Neural cell (in vitro differentiated cells): ENCODE measurements at regions not wholly inside any gene's neighbourhood (a gene's known extent, or its start where the extent isn't known, plus 50 kb on each side); places are given as distances from the start of the nearest gene placed in this dataset.
"Not testable (repeated sequence)": the region's sequence is repeated elsewhere in the genome, so short reads cannot be mapped to it uniquely, and the experiment has no call there.

Experiments used
- H2AFZ ChIP-seq: fragments of 200-600, 300-800 bp; sonication (generic), shearing (Covaris generic); 2 replicates; pipeline ENCODE4 v1.6.0; 2014; ENCODE audit warnings: low read depth, mild to moderate bottlenecking, antibody characterized with exemption, low read length, moderate library complexity
- H3F3A ChIP-seq: fragments of 200-600 bp; shearing (Covaris generic); 2 replicates; pipeline ENCODE4 v1.6.1; 2016; ENCODE audit warnings: mild to moderate bottlenecking, moderate library complexity, mixed read lengths, antibody characterized with exemption, low read length; ENCODE audit not compliant: insufficient read depth, poor library complexity, severe bottlenecking
- H3K27ac ChIP-seq: fragments of 200-600, 300-800 bp; sonication (generic), shearing (Covaris generic); 2 replicates; pipeline ENCODE4 v1.5.1; 2014; ENCODE audit warnings: mild to moderate bottlenecking, low read length, moderate library complexity
- H3K27me3 ChIP-seq: fragments of 300-800, 200-600 bp; sonication (generic), shearing (Covaris generic); 2 replicates; pipeline ENCODE4 v1.6.0; 2014; ENCODE audit warnings: mild to moderate bottlenecking, low read depth, low read length, moderate library complexity; ENCODE audit not compliant: insufficient read depth
- H3K36me3 ChIP-seq: fragments of 300-800, 200-600 bp; sonication (generic), shearing (Covaris generic); 2 replicates; pipeline ENCODE4 v1.5.1; 2014; ENCODE audit warnings: mild to moderate bottlenecking, antibody characterized with exemption, low read length, moderate library complexity; ENCODE audit not compliant: insufficient read depth
- H3K4me2 ChIP-seq: fragments of 300-800, 200-600 bp; sonication (generic), shearing (Covaris generic); 2 replicates; pipeline ENCODE4 v1.6.0; 2014; ENCODE audit warnings: mild to moderate bottlenecking, low read length
- H3K4me3 ChIP-seq: fragments of 300-800, 200-600 bp; sonication (generic), shearing (Covaris generic); 2 replicates; pipeline ENCODE4 v1.5.1; 2014; ENCODE audit warnings: mild to moderate bottlenecking, low read length, moderate library complexity
- H3K79me2 ChIP-seq: fragments of 200-600 bp; shearing (Covaris generic); replicated peaks from 2 replicates; pipeline ENCODE4 v1.6.0; 2014; ENCODE audit warnings: mild to moderate bottlenecking, low read length, moderate library complexity; ENCODE audit not compliant: insufficient read depth
- H3K9ac ChIP-seq: fragments of 300-800, 200-600 bp; sonication (generic), shearing (Covaris generic); 2 replicates; pipeline ENCODE4 v1.6.1; 2016; ENCODE audit warnings: mild to moderate bottlenecking, low read length, mixed read lengths
- H3K9me2 ChIP-seq: fragments of 200-600 bp; shearing (Covaris generic); 2 replicates; pipeline ENCODE4 v1.6.1; 2016; ENCODE audit warnings: mild to moderate bottlenecking, low read length, mixed read lengths; ENCODE audit not compliant: insufficient read depth
- H3K9me3 ChIP-seq: fragments of 200-600, 300-800 bp; sonication (generic), shearing (Covaris generic); 2 replicates; pipeline ENCODE4 v1.6.1; 2016; ENCODE audit warnings: mild to moderate bottlenecking, mixed run types, low read length, moderate library complexity, mixed read lengths
- H4K20me1 ChIP-seq: fragments of 200-600 bp; shearing (Covaris generic); 2 replicates; pipeline ENCODE4 v1.6.1; 2016; ENCODE audit warnings: mild to moderate bottlenecking, mixed run types; ENCODE audit not compliant: insufficient read depth
- EP300 ChIP-seq: fragments of 450-650 bp; conservative IDR thresholded peaks from 2 replicates; pipeline ENCODE4 v1.6.1; 2014; ENCODE audit warnings: antibody characterized with exemption, mild to moderate bottlenecking, moderate library complexity; ENCODE audit not compliant: poor library complexity, severe bottlenecking
- MXI1 ChIP-seq: fragments of 450-650 bp; conservative IDR thresholded peaks from 2 replicates; pipeline ENCODE4 v1.6.1; 2014; ENCODE audit warnings: antibody characterized with exemption, mild to moderate bottlenecking; ENCODE audit not compliant: poor library complexity, severe bottlenecking
- POLR2AphosphoS5 ChIP-seq: IDR thresholded peaks from 2 replicates; pipeline ENCODE4 v1.6.1; 2012
- RAD21 ChIP-seq: fragments of 450-650 bp; conservative IDR thresholded peaks from 2 replicates; pipeline ENCODE4 v1.6.1; 2014; ENCODE audit warnings: antibody characterized with exemption, mild to moderate bottlenecking, moderate library complexity
- SMC3 ChIP-seq: fragments of 450-650 bp; conservative IDR thresholded peaks from 2 replicates; pipeline ENCODE4 v1.6.1; 2014; ENCODE audit warnings: antibody characterized with exemption, mild to moderate bottlenecking, moderate library complexity; ENCODE audit not compliant: poor library complexity
- TAF1 ChIP-seq: IDR thresholded peaks from 2 replicates; pipeline ENCODE4 v1.6.1; 2012; ENCODE audit warnings: low read depth
- TF ChIP-seq, protein P1 (sequence below): IDR thresholded peaks from 2 replicates; pipeline ENCODE4 v1.6.1; 2012; ENCODE audit warnings: borderline replicate concordance

- H3K27me3 ChIP-seq, H3K9ac ChIP-seq, H3K36me3 ChIP-seq, H3K27ac ChIP-seq, H3K79me2 ChIP-seq, H3K9me2 ChIP-seq, H4K20me1 ChIP-seq, H3K4me3 ChIP-seq, H3K4me2 ChIP-seq, H3F3A ChIP-seq, H2AFZ ChIP-seq: not testable (repeated sequence)
- peaks cover 64% of the 10 kb centered on the region for H3K9me3 ChIP-seq
Observed at GRCh38 chr9:40909111-40909510, 219.4 kb downstream of the FOXD4L6 start.

DNA sequence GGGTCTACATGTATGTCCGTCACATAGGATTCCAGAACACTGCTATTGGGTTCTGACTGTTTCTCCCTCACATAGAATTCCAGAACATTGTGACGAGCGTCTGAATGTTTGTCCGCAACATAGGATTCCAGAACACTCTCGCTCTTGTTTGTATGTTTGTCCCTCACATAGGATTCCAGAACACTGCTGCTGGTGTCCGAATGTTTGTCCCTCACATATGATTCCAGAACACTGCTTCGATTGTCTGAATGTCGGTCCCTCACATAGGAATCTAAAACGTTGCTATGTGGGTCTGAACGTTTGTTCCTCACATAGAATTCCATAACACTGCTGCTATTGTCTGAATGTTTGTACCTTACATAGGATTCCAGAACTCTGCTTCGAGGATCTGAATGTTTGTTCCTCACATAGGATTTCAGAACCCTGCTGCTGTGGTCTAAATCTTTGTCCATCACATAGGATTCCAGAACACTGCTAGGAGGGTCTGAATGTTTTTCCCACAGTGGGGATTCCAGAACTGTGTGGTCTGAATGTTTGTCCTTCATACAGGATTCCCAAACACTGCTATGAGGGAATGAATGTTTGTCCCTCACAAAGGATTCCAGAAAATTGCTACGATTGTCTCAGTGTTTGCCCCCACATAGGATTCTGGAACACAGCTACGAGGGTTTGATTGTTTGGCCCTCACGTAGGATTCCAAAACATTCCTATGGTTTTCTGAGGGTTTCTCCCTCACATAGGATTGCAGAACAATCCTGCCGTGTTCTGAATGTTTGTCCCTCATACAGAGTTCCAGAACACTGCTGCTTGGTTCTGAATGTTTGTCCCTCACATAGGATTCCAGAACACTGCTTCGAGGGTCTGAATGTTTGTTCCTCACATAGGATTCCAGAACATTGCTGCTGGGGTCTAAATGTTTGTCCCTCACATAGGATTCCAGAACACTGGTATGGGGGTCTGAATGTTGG is 220.5 kb downstream of the FOXD4L6 start:
- Histone ChIP-seq H4K20me1 (no peaks in the 10 kb centered on the region), H3F3A (no peaks in the 10 kb centered on the region), H3K36me3 (no peaks in the 10 kb centered on the region), H3K4me3 (no peak overlapping the region), H3K9ac (no peak overlapping the region), H2AFZ (no peak overlapping the region), H3K4me2 (no peak overlapping the region), H3K79me2 (no peaks in the 10 kb centered on the region), H3K27me3 (no peaks in the 10 kb centered on the region), H3K9me2 (no peaks in the 10 kb centered on the region), H3K27ac (no peak overlapping the region), H3K9me3 (peaks cover 57% of the 10 kb centered on the region)
- no peak for TF ChIP-seq RAD21
- no peak for TF ChIP-seq MXI1
- TF ChIP-seq EP300: no peak
- TF ChIP-seq, protein P1, sequence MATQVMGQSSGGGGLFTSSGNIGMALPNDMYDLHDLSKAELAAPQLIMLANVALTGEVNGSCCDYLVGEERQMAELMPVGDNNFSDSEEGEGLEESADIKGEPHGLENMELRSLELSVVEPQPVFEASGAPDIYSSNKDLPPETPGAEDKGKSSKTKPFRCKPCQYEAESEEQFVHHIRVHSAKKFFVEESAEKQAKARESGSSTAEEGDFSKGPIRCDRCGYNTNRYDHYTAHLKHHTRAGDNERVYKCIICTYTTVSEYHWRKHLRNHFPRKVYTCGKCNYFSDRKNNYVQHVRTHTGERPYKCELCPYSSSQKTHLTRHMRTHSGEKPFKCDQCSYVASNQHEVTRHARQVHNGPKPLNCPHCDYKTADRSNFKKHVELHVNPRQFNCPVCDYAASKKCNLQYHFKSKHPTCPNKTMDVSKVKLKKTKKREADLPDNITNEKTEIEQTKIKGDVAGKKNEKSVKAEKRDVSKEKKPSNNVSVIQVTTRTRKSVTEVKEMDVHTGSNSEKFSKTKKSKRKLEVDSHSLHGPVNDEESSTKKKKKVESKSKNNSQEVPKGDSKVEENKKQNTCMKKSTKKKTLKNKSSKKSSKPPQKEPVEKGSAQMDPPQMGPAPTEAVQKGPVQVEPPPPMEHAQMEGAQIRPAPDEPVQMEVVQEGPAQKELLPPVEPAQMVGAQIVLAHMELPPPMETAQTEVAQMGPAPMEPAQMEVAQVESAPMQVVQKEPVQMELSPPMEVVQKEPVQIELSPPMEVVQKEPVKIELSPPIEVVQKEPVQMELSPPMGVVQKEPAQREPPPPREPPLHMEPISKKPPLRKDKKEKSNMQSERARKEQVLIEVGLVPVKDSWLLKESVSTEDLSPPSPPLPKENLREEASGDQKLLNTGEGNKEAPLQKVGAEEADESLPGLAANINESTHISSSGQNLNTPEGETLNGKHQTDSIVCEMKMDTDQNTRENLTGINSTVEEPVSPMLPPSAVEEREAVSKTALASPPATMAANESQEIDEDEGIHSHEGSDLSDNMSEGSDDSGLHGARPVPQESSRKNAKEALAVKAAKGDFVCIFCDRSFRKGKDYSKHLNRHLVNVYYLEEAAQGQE: no peak
- TF ChIP-seq SMC3: no peak
- no peak for TF ChIP-seq POLR2AphosphoS5
- no peak for TF ChIP-seq TAF1

DNA sequence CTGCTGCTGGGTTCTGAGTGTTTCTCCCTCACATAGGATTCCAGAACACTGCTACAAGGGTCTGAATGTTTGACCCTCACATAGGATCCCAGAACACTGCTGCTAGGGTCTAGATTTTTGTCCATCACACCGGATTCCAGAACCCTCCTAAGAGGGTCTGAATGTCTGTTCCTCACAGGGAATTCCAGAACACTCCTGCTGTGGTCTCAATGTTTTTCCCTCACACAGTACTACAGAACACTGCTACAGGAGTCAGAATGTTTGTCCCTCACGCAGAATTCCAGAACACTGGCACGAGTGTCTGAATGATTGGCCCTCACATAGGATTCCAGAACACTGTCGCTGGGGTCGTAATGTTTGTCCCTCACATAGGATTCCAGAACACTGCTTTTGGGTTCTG is 221.6 kb downstream of the FOXD4L6 start:
- H3F3A ChIP-seq, H3K4me3 ChIP-seq, H3K27me3 ChIP-seq, H4K20me1 ChIP-seq, H3K4me2 ChIP-seq, H3K9ac ChIP-seq, H3K27ac ChIP-seq, H3K36me3 ChIP-seq, H3K9me2 ChIP-seq, H3K79me2 ChIP-seq, H2AFZ ChIP-seq: not testable (repeated sequence)
- H3K9me3 ChIP-seq: peaks cover 52% of the 10 kb centered on the region

DNA sequence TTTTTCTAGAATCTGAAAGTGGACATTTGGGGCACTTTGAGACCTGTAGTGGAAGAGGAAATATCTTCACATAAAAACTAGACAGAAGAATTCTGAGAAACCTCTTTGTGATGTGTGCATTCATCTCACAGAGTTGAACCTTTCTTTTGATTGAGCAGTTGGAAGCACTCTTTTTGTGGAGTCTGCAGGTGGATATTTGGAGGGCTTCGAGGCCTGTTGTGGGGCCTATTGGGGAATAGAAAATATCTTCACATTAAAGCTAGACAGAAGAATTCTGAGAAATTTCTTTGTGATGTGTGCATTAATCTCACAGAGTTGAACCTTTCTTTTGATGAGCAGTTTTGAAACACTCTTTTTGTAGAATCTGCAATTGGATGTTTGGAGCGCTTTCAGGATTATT is 236.2 kb downstream of the FOXD4L6 start:
- not testable (repeated sequence) for H3K27ac ChIP-seq, H3K9ac ChIP-seq, H3K79me2 ChIP-seq, H4K20me1 ChIP-seq, H3K9me2 ChIP-seq, H3F3A ChIP-seq, H3K36me3 ChIP-seq, H3K4me3 ChIP-seq, H2AFZ ChIP-seq, H3K9me3 ChIP-seq, H3K27me3 ChIP-seq, H3K4me2 ChIP-seq

- H3K79me2 ChIP-seq, H3K36me3 ChIP-seq, H3K27me3 ChIP-seq, H3K4me2 ChIP-seq, H3F3A ChIP-seq, H3K9me2 ChIP-seq, H2AFZ ChIP-seq, H3K9ac ChIP-seq, H4K20me1 ChIP-seq, H3K27ac ChIP-seq, H3K4me3 ChIP-seq: not testable (repeated sequence)
- H3K9me3 ChIP-seq: peaks cover 19% of the 10 kb centered on the region
Observed at GRCh38 chr9:40885858-40886257, 242.6 kb downstream of the FOXD4L6 start.

GRCh38 chr9:40884902-40885490 is 243.5 kb downstream of the FOXD4L6 start:
- not testable (repeated sequence) for H3K9ac ChIP-seq, H3K27me3 ChIP-seq, H4K20me1 ChIP-seq, H2AFZ ChIP-seq, H3K9me2 ChIP-seq, H3K4me3 ChIP-seq, H3K4me2 ChIP-seq, H3F3A ChIP-seq, H3K27ac ChIP-seq, H3K36me3 ChIP-seq, H3K79me2 ChIP-seq
- peaks cover 19% of the 10 kb centered on the region for H3K9me3 ChIP-seq
